ENCODE measurements at regions not wholly inside any gene's neighbourhood (a gene's known extent, or its start where the extent isn't known, plus 50 kb on each side); places are given as distances from the start of the nearest gene placed in this dataset.

DNA sequence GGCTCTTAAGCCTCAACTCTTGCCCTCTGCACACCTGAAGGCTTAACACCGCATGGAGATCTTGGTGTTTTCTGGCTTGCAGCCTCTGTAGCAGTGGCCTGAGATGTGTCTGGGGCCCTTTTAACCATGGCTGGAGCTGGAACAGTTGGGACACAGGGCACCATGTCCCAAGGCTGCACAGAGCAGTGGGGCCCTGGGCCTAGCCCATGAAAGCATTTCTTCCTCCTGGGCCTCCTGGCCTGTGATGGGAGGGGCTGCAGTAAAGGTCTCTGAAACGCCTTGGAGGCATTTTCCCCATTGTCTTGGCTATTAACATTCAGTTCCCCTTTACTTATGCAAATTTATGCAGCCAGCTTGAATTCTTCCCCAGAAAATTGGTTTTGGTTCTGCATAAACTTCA lies 735.5 kb upstream of the ALCAM start:
- TF ChIP-seq, protein P1, sequence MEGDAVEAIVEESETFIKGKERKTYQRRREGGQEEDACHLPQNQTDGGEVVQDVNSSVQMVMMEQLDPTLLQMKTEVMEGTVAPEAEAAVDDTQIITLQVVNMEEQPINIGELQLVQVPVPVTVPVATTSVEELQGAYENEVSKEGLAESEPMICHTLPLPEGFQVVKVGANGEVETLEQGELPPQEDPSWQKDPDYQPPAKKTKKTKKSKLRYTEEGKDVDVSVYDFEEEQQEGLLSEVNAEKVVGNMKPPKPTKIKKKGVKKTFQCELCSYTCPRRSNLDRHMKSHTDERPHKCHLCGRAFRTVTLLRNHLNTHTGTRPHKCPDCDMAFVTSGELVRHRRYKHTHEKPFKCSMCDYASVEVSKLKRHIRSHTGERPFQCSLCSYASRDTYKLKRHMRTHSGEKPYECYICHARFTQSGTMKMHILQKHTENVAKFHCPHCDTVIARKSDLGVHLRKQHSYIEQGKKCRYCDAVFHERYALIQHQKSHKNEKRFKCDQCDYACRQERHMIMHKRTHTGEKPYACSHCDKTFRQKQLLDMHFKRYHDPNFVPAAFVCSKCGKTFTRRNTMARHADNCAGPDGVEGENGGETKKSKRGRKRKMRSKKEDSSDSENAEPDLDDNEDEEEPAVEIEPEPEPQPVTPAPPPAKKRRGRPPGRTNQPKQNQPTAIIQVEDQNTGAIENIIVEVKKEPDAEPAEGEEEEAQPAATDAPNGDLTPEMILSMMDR (IDR thresholded peaks at IDR 0.05), result no peak
- H3K9me3 Mint-ChIP-seq (ENCODE audit: unreplicated experiment), result peaks cover 5% of the 10 kb centered on the region
- H3K4me3 Mint-ChIP-seq (ENCODE audit: unreplicated experiment), result no peak overlapping the region
- no peaks in the 10 kb centered on the region for H3K27me3 Mint-ChIP-seq (ENCODE audit: unreplicated experiment)
- no peaks in the 10 kb centered on the region for H3K36me3 Mint-ChIP-seq (ENCODE audit: unreplicated experiment)
- no peak overlapping the region for H3K27ac Mint-ChIP-seq (ENCODE audit: unreplicated experiment)
- H3K4me1 Mint-ChIP-seq (ENCODE audit: unreplicated experiment), result peaks cover 27% of the 10 kb centered on the region
- no peak for DNase-seq (ENCODE audit: extremely low spot score, unreplicated experiment)

DNA sequence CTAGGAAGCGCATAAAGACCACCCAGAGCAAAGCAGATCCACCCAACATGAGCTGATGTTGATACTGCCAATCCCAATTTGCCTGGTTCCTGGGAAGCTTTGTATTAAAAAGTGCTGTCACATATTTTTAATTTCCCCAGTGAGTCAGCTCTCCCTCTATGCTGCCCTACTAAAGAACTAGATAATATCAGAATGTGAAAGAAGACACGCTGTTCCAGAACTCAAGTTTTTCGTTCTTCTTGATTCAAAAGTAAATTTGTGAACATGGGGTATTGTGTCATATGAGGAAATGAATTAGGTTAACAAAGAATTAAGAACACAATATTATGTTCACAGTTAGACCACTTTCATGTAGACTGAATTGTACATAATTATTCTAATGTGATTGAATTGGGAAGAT lies 734.2 kb upstream of the ALCAM start:
- no peak overlapping the region for H3K27ac Mint-ChIP-seq (ENCODE audit: unreplicated experiment)
- H3K4me3 Mint-ChIP-seq (ENCODE audit: unreplicated experiment), result no peak overlapping the region
- peaks cover 30% of the 10 kb centered on the region for H3K4me1 Mint-ChIP-seq (ENCODE audit: unreplicated experiment)
- H3K27me3 Mint-ChIP-seq (ENCODE audit: unreplicated experiment), result no peaks in the 10 kb centered on the region
- peaks cover 8% of the 10 kb centered on the region for H3K9me3 Mint-ChIP-seq (ENCODE audit: unreplicated experiment)
- H3K36me3 Mint-ChIP-seq (ENCODE audit: unreplicated experiment), result peaks cover 2% of the 10 kb centered on the region
- no peak for DNase-seq (ENCODE audit: extremely low spot score, unreplicated experiment)
- TF ChIP-seq, protein P1 (IDR thresholded peaks at IDR 0.05), result no peak

DNA sequence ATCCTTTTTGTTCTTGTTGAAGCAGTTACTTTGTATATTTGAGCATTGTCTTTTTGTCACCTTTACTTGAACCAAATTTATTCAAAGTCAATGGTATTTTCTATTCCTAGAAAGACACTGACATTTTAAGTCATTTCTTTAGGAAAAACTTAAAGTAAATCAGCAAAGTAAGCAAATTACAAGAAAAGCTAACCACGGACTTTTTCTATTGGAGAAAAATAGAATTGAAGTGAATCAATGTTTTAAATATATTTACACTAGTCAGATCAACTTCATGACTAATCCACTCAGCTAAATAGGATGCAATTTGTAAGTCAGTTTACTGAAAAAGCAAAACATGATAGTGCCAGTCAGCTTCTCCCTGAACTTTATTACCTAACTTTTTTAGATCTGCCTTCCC lies 733.8 kb upstream of the ALCAM start:
- DNase-seq (ENCODE audit: extremely low spot score, unreplicated experiment), result no peak
- no peak overlapping the region for H3K4me3 Mint-ChIP-seq (ENCODE audit: unreplicated experiment)
- peaks cover 30% of the 10 kb centered on the region for H3K4me1 Mint-ChIP-seq (ENCODE audit: unreplicated experiment)
- H3K27ac Mint-ChIP-seq (ENCODE audit: unreplicated experiment), result no peak overlapping the region
- H3K36me3 Mint-ChIP-seq (ENCODE audit: unreplicated experiment), result peaks cover 5% of the 10 kb centered on the region
- no peaks in the 10 kb centered on the region for H3K27me3 Mint-ChIP-seq (ENCODE audit: unreplicated experiment)
- peaks cover 12% of the 10 kb centered on the region for H3K9me3 Mint-ChIP-seq (ENCODE audit: unreplicated experiment)
- TF ChIP-seq, protein P1 (IDR thresholded peaks at IDR 0.05), result no peak

DNA sequence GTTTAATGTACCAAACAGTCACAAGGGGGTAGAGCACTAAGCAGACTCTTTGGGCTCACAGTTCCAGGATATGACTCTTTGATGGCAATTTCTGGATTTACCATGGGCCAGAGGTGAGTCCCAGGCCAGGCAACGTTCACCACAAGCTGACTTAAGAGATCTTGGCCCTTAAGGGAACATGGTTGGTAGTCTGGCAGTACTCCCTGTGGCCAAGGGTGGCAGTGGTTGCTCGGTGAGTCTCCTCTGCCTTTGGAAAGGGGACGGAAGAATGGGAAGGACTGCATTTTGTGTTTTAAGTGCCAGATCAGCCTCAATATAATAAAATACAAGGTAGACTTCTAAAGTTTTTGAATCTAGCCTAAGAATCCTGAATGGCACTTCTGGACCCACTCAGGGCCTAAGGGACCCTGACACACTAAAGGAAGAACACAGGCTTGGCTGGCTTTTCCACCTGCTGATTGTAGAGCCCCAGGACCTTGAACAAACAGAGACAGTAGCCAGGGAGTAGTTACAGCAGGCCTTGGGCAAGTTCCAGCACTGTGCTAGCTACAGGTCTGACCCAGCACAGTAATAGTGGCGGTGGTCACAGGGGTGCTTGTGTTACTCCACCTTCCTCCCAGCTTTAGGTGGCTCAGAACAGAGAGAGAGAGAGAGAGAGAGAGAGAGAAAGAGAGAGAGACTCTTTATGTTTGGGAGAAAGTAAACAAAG lies 730.7 kb upstream of the ALCAM start:
- H3K9me3 Mint-ChIP-seq (ENCODE audit: unreplicated experiment), result peaks cover 40% of the 10 kb centered on the region
- H3K36me3 Mint-ChIP-seq (ENCODE audit: unreplicated experiment), result peaks cover 10% of the 10 kb centered on the region
- peaks cover 12% of the 10 kb centered on the region for H3K4me1 Mint-ChIP-seq (ENCODE audit: unreplicated experiment)
- DNase-seq (ENCODE audit: extremely low spot score, unreplicated experiment), result no peak
- no peak overlapping the region for H3K27ac Mint-ChIP-seq (ENCODE audit: unreplicated experiment)
- H3K4me3 Mint-ChIP-seq (ENCODE audit: unreplicated experiment), result no peak overlapping the region
- TF ChIP-seq, protein P1 (IDR thresholded peaks at IDR 0.05), result no peak
- H3K27me3 Mint-ChIP-seq (ENCODE audit: unreplicated experiment), result no peaks in the 10 kb centered on the region

DNA sequence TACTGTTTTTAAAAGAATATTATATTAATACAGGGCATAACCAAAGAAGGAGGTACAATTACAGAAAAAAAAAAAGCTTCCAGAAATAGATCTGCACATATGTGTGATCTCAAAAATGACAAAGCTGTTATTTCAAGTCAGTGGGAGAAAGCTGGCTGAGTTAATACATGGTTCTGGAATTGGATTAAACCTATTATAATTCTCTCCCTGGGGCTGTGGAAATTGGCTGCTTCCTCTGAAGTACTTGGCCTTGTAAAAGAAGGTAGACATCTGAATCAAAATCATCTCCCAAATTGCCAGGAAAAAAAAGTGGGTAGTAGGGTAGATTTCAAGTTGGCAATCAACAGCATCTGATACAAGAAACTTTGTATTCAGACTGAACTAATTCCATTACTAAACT lies 723.9 kb upstream of the ALCAM start:
- peaks cover 7% of the 10 kb centered on the region for H3K36me3 Mint-ChIP-seq (ENCODE audit: unreplicated experiment)
- DNase-seq (ENCODE audit: extremely low spot score, unreplicated experiment), result no peak
- no peak overlapping the region for H3K4me3 Mint-ChIP-seq (ENCODE audit: unreplicated experiment)
- TF ChIP-seq, protein P1 (IDR thresholded peaks at IDR 0.05), result no peak
- H3K27me3 Mint-ChIP-seq (ENCODE audit: unreplicated experiment), result no peaks in the 10 kb centered on the region
- peak overlapping the region; percentile 3 for H3K27ac Mint-ChIP-seq (ENCODE audit: unreplicated experiment)
- H3K4me1 Mint-ChIP-seq (ENCODE audit: unreplicated experiment), result peaks cover 7% of the 10 kb centered on the region
- peaks cover 30% of the 10 kb centered on the region for H3K9me3 Mint-ChIP-seq (ENCODE audit: unreplicated experiment)
